ENCODE measurements at regions not wholly inside any gene's neighbourhood (a gene's known extent, or its start where the extent isn't known, plus 50 kb on each side); places are given as distances from the start of the nearest gene placed in this dataset.

DNA sequence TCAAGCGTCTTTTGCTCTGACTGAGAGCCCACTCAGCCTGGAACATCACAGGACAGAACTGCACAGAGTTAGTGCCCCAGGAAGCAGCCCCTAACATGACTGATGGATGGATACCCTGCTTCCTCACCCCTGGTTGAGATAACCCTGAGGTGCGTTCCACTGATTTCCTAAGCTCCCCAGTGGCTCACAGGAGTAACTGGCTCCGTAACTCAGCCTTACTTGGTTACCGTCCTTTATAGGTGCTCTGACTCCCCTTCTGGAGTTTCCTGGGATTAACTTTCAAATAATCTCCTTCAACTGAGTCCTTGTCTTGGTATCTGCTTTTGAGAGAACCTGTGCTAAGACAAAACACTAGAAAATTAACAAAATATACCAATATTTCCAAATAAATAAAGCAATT is 449.5 kb downstream of the AGTPBP1 start:
- Mint-ChIP-seq H3K36me3 (ENCODE audit: unreplicated experiment) (peaks cover 12% of the 10 kb centered on the region), H3K9me3 (ENCODE audit: unreplicated experiment) (peaks cover 10% of the 10 kb centered on the region), H3K27ac (ENCODE audit: unreplicated experiment) (no peak overlapping the region), H3K4me3 (ENCODE audit: unreplicated experiment) (no peak overlapping the region), H3K4me1 (ENCODE audit: low read depth, unreplicated experiment) (no peaks in the 10 kb centered on the region), H3K27me3 (ENCODE audit: unreplicated experiment) (peaks cover 2% of the 10 kb centered on the region)
- no peak for TF ChIP-seq CTCF (IDR thresholded peaks at IDR 0.05; ENCODE audit: partially characterized antibody, unreplicated experiment)
- no peak for DNase-seq

- DNase-seq: no peak
- TF ChIP-seq CTCF (IDR thresholded peaks at IDR 0.05; ENCODE audit: partially characterized antibody, unreplicated experiment): no peak
- H3K36me3 Mint-ChIP-seq (ENCODE audit: unreplicated experiment): peaks cover 8% of the 10 kb centered on the region
- H3K27me3 Mint-ChIP-seq (ENCODE audit: unreplicated experiment): peaks cover 2% of the 10 kb centered on the region
- H3K4me3 Mint-ChIP-seq (ENCODE audit: unreplicated experiment): no peak overlapping the region
- no peak overlapping the region for H3K27ac Mint-ChIP-seq (ENCODE audit: unreplicated experiment)
- H3K4me1 Mint-ChIP-seq (ENCODE audit: low read depth, unreplicated experiment): no peaks in the 10 kb centered on the region
- H3K9me3 Mint-ChIP-seq (ENCODE audit: unreplicated experiment): peaks cover 10% of the 10 kb centered on the region
Measured at GRCh38 chr9:85291266-85291665, 450.5 kb downstream of the AGTPBP1 start.

- Mint-ChIP-seq H3K27me3 (ENCODE audit: unreplicated experiment) (peaks cover 2% of the 10 kb centered on the region), H3K27ac (ENCODE audit: unreplicated experiment) (no peak overlapping the region), H3K9me3 (ENCODE audit: unreplicated experiment) (peaks cover 10% of the 10 kb centered on the region), H3K4me1 (ENCODE audit: low read depth, unreplicated experiment) (no peaks in the 10 kb centered on the region), H3K36me3 (ENCODE audit: unreplicated experiment) (peaks cover 8% of the 10 kb centered on the region), H3K4me3 (ENCODE audit: unreplicated experiment) (no peak overlapping the region)
- DNase-seq: no peak
- TF ChIP-seq CTCF (IDR thresholded peaks at IDR 0.05; ENCODE audit: partially characterized antibody, unreplicated experiment): no peak
Measured at GRCh38 chr9:85290019-85290418, 451.7 kb downstream of the AGTPBP1 start.

DNA sequence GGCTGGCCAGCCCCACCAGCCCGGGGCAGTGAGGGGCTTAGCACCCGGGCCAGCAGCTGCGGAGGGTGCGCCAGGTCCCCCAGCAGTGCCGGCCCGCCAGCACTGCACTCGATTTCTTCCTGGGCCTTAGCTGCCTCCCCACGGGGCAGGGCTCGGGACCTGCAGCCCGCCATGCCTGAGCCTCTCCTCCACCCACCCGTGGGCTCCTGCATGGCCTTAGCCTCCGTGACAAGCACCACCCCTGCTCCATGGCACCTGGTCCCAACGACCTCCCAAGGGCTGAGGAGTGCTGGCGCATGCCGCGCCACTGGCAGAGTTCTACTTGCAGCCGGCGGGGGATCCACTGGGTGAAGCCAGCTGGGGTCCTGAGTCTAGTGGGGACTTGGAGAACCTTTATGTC is 452.6 kb downstream of the AGTPBP1 start:
- no peak for TF ChIP-seq CTCF (IDR thresholded peaks at IDR 0.05; ENCODE audit: partially characterized antibody, unreplicated experiment)
- no peak overlapping the region for H3K4me3 Mint-ChIP-seq (ENCODE audit: unreplicated experiment)
- peaks cover 7% of the 10 kb centered on the region for H3K9me3 Mint-ChIP-seq (ENCODE audit: unreplicated experiment)
- no peak for DNase-seq
- H3K4me1 Mint-ChIP-seq (ENCODE audit: low read depth, unreplicated experiment): no peaks in the 10 kb centered on the region
- peaks cover 8% of the 10 kb centered on the region for H3K36me3 Mint-ChIP-seq (ENCODE audit: unreplicated experiment)
- H3K27ac Mint-ChIP-seq (ENCODE audit: unreplicated experiment): no peak overlapping the region
- H3K27me3 Mint-ChIP-seq (ENCODE audit: unreplicated experiment): peaks cover 2% of the 10 kb centered on the region

DNA sequence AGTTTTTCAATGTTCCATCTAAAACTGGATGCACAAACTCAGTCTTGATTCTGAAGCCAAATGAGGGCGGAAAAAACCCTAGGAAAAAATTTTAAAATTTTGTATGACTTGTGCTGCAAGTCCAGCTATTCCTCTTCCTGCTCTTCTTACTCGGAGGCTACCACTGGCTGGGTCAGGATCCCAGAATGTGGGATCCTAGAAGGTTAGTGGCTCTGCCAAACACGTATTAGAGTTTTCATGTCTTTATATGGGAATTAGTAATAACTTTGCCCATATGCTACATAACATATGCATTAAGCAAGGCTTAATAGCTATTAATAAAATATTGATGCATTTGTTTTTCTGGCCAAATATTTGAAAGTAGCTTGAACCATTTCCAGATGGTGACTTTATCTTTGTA is 458.3 kb downstream of the AGTPBP1 start:
- TF ChIP-seq CTCF (IDR thresholded peaks at IDR 0.05; ENCODE audit: partially characterized antibody, unreplicated experiment): no peak
- Mint-ChIP-seq H3K27ac (ENCODE audit: unreplicated experiment) (no peak overlapping the region), H3K9me3 (ENCODE audit: unreplicated experiment) (peaks cover 10% of the 10 kb centered on the region), H3K4me3 (ENCODE audit: unreplicated experiment) (no peak overlapping the region), H3K27me3 (ENCODE audit: unreplicated experiment) (peaks cover 2% of the 10 kb centered on the region), H3K36me3 (ENCODE audit: unreplicated experiment) (peaks cover 5% of the 10 kb centered on the region), H3K4me1 (ENCODE audit: low read depth, unreplicated experiment) (no peaks in the 10 kb centered on the region)
- no peak for DNase-seq

All from glutamatergic neuron (in vitro differentiated cells).